ENCODE measurements at regions not wholly inside any gene's neighbourhood (a gene's known extent, or its start where the extent isn't known, plus 50 kb on each side); places are given as distances from the start of the nearest gene placed in this dataset.
"Not testable (repeated sequence)": the region's sequence is repeated elsewhere in the genome, so short reads cannot be mapped to it uniquely, and the experiment has no call there.

GRCh38 chr10:23657677-23658076, 218.8 kb downstream of the OTUD1 start:
- no peak for DNase-seq

DNA sequence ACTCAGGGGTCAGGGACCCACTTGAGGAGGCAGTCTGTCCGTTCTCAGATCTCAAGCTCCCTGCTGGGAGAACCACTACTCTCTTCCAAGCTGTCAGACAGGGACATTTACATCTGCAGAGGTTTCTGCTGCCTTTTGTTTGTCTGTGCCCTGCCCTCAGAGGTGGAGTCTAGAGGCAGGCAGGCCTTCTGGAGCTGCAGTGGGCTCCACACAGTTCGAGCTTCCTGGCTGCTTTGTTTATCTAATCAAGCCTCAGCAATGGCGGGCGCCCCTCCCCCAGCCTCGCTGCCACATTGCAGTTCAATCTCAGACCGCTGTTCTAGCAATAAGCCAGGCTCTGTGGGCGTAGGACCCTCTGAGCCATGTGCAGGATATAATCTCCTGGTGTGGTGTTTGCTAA, 233.0 kb downstream of the OTUD1 start:
- DNase-seq, result not testable (repeated sequence)

GRCh38 chr10:23675585-23675984, 236.7 kb downstream of the OTUD1 start:
- no peak for DNase-seq

- no peak for DNase-seq
These were observed 237.4 kb downstream of the OTUD1 start for GRCh38 chr10:23676296-23676695.

- DNase-seq, result no peak
These were observed 247.8 kb downstream of the OTUD1 start for GRCh38 chr10:23686722-23687121.

DNA sequence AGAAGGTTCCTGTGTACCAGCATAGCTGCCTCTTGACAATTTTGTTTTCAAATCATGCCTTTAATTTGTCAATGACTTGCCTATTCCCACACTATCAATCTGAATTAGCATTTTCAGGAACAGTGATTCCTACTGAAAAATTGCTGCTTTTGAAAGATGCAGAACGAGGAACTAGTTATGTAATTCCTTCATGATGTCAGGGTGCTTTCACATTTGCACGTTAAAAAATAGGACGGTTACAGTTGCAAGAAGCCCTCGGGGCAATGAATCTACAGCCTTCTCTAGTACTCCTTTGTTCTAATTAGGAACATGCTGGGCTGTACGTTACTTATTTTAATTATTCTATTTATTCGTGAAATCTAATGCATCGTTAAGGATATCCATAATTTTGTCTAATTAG, 253.9 kb downstream of the OTUD1 start:
- DNase-seq, result no peak

GRCh38 chr10:23693501-23693901, 254.6 kb downstream of the OTUD1 start:
- no peak for DNase-seq

DNA sequence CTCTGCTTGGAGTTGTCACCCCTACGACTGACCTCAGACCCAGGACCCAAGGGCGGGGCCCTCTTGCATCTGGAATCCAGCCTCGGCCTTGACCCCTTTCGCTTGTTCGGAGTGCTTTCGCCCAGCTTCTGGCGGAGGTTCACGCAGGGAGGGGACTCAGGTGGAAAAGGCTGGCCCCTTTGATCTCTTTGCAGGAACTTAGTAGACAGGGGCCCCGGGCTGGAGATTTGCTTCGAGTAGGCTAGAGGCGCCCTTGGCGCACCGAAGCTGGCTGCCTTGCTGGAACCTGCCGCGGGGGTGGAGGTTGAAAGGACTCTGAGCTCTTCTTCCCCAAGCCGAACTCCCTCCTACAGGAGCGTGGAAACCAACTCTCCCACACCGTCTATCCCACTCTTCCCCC, 255.1 kb downstream of the OTUD1 start:
- no peak for DNase-seq

GRCh38 chr10:23694446-23694920, 255.6 kb downstream of the OTUD1 start:
- no peak for DNase-seq

DNA sequence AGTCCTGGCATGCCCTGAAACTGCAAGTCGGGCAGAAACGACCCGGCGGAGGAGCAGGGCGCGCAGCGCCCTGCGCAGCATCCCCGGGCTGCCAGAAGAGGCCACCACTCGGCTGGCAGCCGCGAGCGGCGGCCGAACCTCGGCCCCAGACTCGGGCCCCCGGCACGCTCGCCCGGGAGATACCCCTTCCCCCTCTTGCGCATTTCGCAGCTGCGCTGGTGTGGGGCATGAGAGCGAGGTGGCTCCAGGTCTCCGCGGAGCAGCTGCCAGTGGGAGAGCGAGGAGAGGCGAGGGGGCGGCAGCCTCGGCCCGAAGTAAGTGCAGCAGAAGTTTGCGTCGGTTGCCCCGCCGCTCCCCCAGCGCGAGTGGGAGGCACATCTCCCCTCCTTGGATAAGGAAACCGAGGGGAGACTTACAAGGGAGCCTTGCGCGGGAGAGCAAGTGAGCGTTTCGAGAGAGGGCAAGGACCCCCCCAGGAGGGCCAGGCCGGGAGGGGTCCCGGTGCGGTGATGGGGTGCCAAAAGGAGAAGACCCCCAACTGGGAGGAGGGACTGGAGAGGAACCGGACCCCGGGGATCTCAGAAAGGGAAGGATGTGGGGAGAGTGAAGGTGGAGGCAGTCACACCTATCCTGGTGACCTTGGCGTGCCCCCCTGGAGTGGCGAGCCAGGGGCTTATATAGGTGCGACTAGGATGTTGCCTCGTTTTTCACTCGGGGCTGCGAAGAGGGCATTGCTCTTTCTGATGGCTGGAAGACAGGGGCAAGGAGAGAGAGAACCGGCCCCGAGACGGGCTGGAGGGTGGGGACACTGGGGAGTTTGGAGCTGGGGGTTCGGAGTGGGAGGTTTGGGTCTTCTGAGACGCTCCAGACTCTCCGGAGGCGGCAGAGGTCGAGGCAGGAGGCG, 256.3 kb downstream of the OTUD1 start:
- DNase-seq, result no peak

- DNase-seq, result no peak
These were observed 257.0 kb downstream of the OTUD1 start for GRCh38 chr10:23695825-23696420.

GRCh38 chr10:23696476-23696875, 257.6 kb downstream of the OTUD1 start:
- DNase-seq, result no peak

- DNase-seq, result peak; percentile 33
These were observed 264.1 kb downstream of the OTUD1 start for GRCh38 chr10:23702977-23703414.

DNA sequence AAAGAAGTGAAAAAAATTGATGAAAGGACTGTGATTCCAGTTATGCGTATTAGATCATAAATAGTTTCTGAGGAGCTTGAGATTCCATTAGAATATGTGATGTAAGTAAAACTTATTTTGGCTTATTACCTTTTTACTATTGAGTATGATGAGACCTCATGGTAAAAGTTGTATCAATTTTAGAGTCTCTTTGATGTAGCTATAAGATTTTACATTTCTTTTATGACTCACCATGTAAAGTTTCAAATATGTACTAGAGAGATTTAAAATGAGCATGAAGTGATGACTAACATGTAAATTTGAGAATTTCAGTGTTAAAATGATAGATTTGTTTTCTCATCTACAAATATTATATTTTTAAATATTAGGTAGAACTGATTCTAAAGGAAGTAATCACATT, 276.5 kb downstream of the OTUD1 start:
- no peak for DNase-seq

- no peak for DNase-seq
These were observed 279.0 kb downstream of the OTUD1 start for GRCh38 chr10:23717913-23718312.

GRCh38 chr10:23718946-23719345, 280.1 kb downstream of the OTUD1 start:
- DNase-seq, result no peak

DNA sequence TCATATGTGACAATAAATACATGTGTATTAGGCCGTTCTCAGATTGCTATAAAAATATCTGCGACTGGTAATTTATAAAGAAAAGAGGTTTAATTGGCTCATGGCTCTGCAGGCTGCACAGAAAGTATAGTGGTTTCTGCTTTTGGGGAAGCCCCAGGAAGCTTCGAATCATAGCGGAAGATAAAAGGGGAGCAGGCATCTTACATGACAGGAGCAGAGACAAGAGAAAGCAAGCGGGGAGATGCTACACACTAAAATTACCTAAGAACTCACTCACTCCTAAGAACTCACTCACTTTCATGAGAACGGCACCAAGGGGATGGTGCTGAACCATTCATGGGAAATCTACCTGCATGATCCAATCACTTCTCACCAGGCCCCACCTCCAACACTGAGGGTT, 284.9 kb downstream of the OTUD1 start:
- no peak for DNase-seq

- no peak for DNase-seq
These were observed 286.7 kb downstream of the OTUD1 start for GRCh38 chr10:23725548-23725947.

DNA sequence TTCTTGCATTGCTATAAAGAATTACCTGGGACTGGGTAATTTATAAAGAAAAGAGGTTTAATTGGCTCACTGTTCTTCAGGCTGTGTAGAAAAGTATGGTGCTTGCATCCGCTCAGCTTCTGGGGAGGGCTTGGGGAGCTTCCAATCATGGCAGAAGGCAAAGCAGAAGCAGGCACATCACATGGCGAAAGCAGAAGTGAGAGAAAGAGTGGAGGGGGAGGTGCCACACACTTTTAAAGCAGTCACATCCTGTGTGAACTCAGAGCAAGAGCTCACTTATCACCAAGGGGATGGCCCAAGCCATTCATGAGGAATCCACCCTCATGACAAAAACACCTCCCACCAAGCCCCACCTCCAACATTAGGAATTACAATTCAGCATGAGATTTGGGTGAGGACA, 303.5 kb downstream of the OTUD1 start:
- DNase-seq, result no peak

GRCh38 chr10:23742807-23743206, 303.9 kb downstream of the OTUD1 start:
- DNase-seq, result no peak

DNA sequence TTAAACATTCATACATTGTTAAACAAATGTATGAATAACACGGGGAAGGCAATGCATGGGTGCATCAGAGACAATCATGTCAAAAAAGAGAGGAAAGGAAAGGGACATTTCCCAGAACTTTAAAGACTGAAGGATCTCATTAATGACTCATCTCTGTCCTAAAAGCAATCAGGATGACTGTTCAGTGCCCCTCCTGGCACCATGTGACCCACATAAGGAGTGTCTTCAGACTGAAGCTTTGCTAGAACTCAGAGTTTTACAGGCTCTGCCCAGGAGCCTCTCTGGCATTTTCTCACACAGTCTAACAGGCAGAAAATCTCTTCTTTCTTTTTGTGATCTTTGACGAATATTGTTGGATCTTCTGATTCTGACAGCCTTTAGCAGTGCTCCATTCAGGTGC, 315.3 kb downstream of the OTUD1 start:
- DNase-seq, result no peak

DNA sequence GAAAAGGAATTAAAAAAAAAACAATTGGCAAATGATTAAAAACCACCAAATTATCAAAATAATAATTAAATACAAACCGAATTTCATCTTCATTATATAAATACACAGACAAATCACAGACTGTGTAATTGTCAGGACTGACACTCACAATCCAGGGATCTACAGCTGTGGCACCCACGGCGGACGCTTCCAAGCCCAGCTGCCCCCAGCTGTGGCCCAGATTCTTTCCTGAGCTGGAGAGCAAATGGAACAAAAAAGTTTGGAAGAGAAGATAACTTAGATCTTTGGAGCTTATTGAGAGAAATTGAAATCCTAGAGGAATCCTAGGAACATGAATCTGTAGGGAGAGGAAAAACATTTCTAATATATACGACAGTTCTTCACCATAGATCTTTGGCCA, 316.1 kb downstream of the OTUD1 start:
- DNase-seq, result no peak

- DNase-seq, result no peak
These were observed 316.7 kb downstream of the OTUD1 start for GRCh38 chr10:23755556-23755955.

DNA sequence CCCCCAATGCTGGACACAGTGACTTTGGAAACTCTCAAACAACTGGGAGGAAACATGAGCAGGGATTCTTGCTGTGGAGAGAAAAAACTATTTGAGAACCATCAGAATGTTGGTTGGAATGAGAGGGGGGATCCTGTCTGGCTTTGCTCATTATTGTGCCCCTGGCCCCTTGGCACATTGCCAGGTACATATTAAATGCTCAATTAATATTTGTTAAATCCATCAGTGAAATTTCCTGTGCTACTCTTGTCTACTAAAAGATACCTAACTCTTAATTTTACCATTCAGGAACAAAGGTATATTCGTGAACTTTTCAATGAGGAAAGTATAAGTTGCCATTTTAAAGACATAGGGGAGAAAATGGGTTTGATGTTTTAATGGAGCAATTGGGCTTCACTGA, 329.4 kb downstream of the OTUD1 start:
- no peak for DNase-seq
